ENCODE measurements at regions not wholly inside any gene's neighbourhood (a gene's known extent, or its start where the extent isn't known, plus 50 kb on each side); places are given as distances from the start of the nearest gene placed in this dataset.

DNA sequence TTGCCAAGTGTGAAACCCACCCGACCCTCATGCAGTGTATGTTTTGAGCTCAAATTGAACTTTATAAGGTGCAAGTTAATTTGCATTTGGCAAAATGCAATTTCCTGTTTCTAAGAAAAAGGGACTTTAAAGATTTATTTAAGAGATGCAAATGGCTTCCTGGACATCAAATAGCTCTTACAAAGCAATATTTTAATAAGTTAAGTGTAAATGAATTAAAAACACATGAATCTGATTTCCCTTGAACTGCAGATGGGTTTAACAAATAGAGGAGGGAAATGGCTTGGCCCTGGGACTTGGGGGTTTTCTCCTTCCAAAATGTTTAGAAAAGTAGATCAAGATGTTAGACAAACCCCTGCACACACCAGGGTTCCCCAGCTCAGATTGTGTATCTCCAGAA lies 116.0 kb downstream of the EN1 start:
- RAD21 ChIA-PET (ENCODE audit: unreplicated experiment), result no interaction called here
- H4K20me1 ChIP-seq (ENCODE audit: control insufficient read depth, insufficient read depth), result no peaks in the 10 kb centered on the region
- SMC1A ChIA-PET (ENCODE audit: uncharacterized antibody, unreplicated experiment), result no interaction called here
- H3K27ac ChIP-seq (ENCODE audit: control insufficient read depth, insufficient read depth), result no peak overlapping the region
- POLR2A ChIA-PET, result no interaction called here
- no peak for DNase-seq (ENCODE audit: low read depth, low spot score)
- H3K4me2 ChIP-seq (ENCODE audit: control insufficient read depth, insufficient read depth), result no peak overlapping the region
- TF ChIP-seq, protein P1, sequence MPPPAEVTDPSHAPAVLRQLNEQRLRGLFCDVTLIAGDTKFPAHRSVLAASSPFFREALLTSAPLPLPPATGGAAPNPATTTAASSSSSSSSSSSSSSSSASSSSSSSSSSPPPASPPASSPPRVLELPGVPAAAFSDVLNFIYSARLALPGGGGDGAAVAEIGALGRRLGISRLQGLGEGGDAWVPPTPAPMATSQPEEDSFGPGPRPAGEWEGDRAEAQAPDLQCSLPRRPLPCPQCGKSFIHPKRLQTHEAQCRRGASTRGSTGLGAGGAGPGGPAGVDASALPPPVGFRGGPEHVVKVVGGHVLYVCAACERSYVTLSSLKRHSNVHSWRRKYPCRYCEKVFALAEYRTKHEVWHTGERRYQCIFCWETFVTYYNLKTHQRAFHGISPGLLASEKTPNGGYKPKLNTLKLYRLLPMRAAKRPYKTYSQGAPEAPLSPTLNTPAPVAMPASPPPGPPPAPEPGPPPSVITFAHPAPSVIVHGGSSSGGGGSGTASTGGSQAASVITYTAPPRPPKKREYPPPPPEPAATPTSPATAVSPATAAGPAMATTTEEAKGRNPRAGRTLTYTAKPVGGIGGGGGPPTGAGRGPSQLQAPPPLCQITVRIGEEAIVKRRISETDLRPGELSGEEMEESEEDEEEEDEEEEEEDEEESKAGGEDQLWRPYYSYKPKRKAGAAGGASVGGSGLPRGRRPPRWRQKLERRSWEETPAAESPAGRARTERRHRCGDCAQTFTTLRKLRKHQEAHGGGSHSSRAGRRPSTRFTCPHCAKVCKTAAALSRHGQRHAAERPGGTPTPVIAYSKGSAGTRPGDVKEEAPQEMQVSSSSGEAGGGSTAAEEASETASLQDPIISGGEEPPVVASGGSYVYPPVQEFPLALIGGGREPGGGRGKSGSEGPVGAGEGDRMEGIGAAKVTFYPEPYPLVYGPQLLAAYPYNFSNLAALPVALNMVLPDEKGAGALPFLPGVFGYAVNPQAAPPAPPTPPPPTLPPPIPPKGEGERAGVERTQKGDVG (CRISPR knock-in tag; IDR thresholded peaks at IDR 0.05), result no peak
- TF ChIP-seq, protein P2, sequence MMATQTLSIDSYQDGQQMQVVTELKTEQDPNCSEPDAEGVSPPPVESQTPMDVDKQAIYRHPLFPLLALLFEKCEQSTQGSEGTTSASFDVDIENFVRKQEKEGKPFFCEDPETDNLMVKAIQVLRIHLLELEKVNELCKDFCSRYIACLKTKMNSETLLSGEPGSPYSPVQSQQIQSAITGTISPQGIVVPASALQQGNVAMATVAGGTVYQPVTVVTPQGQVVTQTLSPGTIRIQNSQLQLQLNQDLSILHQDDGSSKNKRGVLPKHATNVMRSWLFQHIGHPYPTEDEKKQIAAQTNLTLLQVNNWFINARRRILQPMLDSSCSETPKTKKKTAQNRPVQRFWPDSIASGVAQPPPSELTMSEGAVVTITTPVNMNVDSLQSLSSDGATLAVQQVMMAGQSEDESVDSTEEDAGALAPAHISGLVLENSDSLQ (IDR thresholded peaks at IDR 0.05), result no peak
- TF ChIP-seq, protein P3, sequence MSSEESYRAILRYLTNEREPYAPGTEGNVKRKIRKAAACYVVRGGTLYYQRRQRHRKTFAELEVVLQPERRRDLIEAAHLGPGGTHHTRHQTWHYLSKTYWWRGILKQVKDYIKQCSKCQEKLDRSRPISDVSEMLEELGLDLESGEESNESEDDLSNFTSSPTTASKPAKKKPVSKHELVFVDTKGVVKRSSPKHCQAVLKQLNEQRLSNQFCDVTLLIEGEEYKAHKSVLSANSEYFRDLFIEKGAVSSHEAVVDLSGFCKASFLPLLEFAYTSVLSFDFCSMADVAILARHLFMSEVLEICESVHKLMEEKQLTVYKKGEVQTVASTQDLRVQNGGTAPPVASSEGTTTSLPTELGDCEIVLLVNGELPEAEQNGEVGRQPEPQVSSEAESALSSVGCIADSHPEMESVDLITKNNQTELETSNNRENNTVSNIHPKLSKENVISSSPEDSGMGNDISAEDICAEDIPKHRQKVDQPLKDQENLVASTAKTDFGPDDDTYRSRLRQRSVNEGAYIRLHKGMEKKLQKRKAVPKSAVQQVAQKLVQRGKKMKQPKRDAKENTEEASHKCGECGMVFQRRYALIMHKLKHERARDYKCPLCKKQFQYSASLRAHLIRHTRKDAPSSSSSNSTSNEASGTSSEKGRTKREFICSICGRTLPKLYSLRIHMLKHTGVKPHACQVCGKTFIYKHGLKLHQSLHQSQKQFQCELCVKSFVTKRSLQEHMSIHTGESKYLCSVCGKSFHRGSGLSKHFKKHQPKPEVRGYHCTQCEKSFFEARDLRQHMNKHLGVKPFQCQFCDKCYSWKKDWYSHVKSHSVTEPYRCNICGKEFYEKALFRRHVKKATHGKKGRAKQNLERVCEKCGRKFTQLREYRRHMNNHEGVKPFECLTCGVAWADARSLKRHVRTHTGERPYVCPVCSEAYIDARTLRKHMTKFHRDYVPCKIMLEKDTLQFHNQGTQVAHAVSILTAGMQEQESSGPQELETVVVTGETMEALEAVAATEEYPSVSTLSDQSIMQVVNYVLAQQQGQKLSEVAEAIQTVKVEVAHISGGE (CRISPR knock-in tag; IDR thresholded peaks at IDR 0.05), result no peak
- TF ChIP-seq, protein P4, sequence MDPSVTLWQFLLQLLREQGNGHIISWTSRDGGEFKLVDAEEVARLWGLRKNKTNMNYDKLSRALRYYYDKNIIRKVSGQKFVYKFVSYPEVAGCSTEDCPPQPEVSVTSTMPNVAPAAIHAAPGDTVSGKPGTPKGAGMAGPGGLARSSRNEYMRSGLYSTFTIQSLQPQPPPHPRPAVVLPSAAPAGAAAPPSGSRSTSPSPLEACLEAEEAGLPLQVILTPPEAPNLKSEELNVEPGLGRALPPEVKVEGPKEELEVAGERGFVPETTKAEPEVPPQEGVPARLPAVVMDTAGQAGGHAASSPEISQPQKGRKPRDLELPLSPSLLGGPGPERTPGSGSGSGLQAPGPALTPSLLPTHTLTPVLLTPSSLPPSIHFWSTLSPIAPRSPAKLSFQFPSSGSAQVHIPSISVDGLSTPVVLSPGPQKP (IDR thresholded peaks at IDR 0.05; ENCODE audit: low read depth, low read length), result no peak
- TF ChIP-seq TCF3 (IDR thresholded peaks at IDR 0.05; ENCODE audit: borderline replicate concordance, insufficient read depth, low read depth, low read length), result no peak
- TF ChIP-seq, protein P5, sequence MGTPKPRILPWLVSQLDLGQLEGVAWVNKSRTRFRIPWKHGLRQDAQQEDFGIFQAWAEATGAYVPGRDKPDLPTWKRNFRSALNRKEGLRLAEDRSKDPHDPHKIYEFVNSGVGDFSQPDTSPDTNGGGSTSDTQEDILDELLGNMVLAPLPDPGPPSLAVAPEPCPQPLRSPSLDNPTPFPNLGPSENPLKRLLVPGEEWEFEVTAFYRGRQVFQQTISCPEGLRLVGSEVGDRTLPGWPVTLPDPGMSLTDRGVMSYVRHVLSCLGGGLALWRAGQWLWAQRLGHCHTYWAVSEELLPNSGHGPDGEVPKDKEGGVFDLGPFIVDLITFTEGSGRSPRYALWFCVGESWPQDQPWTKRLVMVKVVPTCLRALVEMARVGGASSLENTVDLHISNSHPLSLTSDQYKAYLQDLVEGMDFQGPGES (IDR thresholded peaks at IDR 0.05), result no peak
- no peak for TF ChIP-seq SREBF1 (IDR thresholded peaks at IDR 0.05; ENCODE audit: low read length)
- TF ChIP-seq, protein P6, sequence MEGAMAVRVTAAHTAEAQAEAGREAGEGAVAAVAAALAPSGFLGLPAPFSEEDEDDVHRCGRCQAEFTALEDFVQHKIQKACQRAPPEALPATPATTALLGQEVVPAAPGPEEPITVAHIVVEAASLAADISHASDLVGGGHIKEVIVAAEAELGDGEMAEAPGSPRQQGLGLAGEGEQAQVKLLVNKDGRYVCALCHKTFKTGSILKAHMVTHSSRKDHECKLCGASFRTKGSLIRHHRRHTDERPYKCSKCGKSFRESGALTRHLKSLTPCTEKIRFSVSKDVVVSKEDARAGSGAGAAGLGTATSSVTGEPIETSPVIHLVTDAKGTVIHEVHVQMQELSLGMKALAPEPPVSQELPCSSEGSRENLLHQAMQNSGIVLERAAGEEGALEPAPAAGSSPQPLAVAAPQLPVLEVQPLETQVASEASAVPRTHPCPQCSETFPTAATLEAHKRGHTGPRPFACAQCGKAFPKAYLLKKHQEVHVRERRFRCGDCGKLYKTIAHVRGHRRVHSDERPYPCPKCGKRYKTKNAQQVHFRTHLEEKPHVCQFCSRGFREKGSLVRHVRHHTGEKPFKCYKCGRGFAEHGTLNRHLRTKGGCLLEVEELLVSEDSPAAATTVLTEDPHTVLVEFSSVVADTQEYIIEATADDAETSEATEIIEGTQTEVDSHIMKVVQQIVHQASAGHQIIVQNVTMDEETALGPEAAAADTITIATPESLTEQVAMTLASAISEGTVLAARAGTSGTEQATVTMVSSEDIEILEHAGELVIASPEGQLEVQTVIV (IDR thresholded peaks at IDR 0.05; ENCODE audit: borderline replicate concordance, partially characterized antibody), result no peak
- no peak for TF ChIP-seq HDAC2 (IDR thresholded peaks at IDR 0.05)
- FAIRE-seq, result no peak
- in situ Hi-C loops (cut with MboI) (no loop called here), intact Hi-C loops (cut with micrococcal nuclease; ENCODE audit: unreplicated experiment) (no loop called here)
- no peaks in the 10 kb centered on the region for H3K4me1 ChIP-seq (ENCODE audit: control insufficient read depth, insufficient read depth, low read length)
- BruUV-seq (replicated peaks), result no TSS peak
- no peaks in the 10 kb centered on the region for H3K36me3 ChIP-seq (ENCODE audit: control insufficient read depth in 2 of 2, insufficient read depth in 2 of 2, low read length in 1 of 2)
- H3K4me3 ChIP-seq, result no peak overlapping the region
- H3K79me2 ChIP-seq (ENCODE audit: control insufficient read depth, insufficient read depth, low read length), result no peaks in the 10 kb centered on the region
- no peaks in the 10 kb centered on the region for H3K27me3 ChIP-seq (replicated peaks in 1 of 2; ENCODE audit: control insufficient read depth in 2 of 2, insufficient read depth in 2 of 2, low read length in 1 of 2)
- no peak overlapping the region for H2AFZ ChIP-seq (ENCODE audit: control insufficient read depth, low read depth, low read length)
- 0% methylated on average over 1 of the region's 1 CpG for WGBS (ENCODE audit: insufficient coverage, insufficient replicate concordance, low lambda C conversion rate, missing lambda C conversion rate)
- CTCF ChIA-PET, result no interaction called here
- no peaks in the 10 kb centered on the region for H3K9me3 ChIP-seq (replicated peaks; ENCODE audit: control insufficient read depth, insufficient read depth, low read length)
- ATAC-seq, result no peak
- no peak overlapping the region for H3K9ac ChIP-seq (ENCODE audit: control insufficient read depth, insufficient read depth, low read length)

All from GM12878 (cell line).